H9 (cell line): ENCODE measurements at regions not wholly inside any gene's neighbourhood (a gene's known extent, or its start where the extent isn't known, plus 50 kb on each side); places are given as distances from the start of the nearest gene placed in this dataset.

ENCODE experiments used
- DNase-seq: peaks from one replicate; pipeline ENCODE4 v3.0.0-alpha.2; 2017
- H2AFZ ChIP-seq: one replicate; pipeline ENCODE4 v1.6.1; 2013; ENCODE audit warnings: mild to moderate bottlenecking, low read length, control low read depth, moderate library complexity
- H2AK5ac ChIP-seq: 2 replicates; pipeline ENCODE4 v1.6.1; 2013; ENCODE audit warnings: low read length, control low read depth, mixed read lengths; ENCODE audit not compliant: insufficient read length
- H2BK120ac ChIP-seq: one replicate; pipeline ENCODE4 v1.6.1; 2013; ENCODE audit warnings: low read depth, mild to moderate bottlenecking, low read length, control low read depth, inconsistent platforms; ENCODE audit not compliant: poor library complexity, severe bottlenecking
- H2BK12ac ChIP-seq: 2 replicates; pipeline ENCODE4 v1.6.1; 2013; ENCODE audit warnings: low read length, control low read depth, mixed read lengths, low read depth; ENCODE audit not compliant: insufficient read length
- H2BK15ac ChIP-seq: 2 replicates; pipeline ENCODE4 v1.6.1; 2013; ENCODE audit warnings: low read depth, low read length, control low read depth
- H2BK20ac ChIP-seq: one replicate; pipeline ENCODE4 v1.6.1; 2013; ENCODE audit warnings: low read depth, mild to moderate bottlenecking, low read length, control low read depth, inconsistent platforms; ENCODE audit not compliant: poor library complexity, severe bottlenecking
- H2BK5ac ChIP-seq: 2 replicates; pipeline ENCODE4 v1.6.1; 2013; ENCODE audit warnings: low read length, control low read depth, mixed read lengths; ENCODE audit not compliant: insufficient read length
- H3K14ac ChIP-seq: 2 replicates; pipeline ENCODE4 v1.6.1; 2013; ENCODE audit warnings: low read length, control low read depth; ENCODE audit not compliant: insufficient read depth
- H3K18ac ChIP-seq: 2 replicates; pipeline ENCODE4 v1.6.1; 2013; ENCODE audit warnings: low read depth, mild to moderate bottlenecking, mixed read lengths, low read length, control low read depth; ENCODE audit not compliant: insufficient read length
- H3K23ac ChIP-seq: 2 replicates; pipeline ENCODE4 v1.6.1; 2013; ENCODE audit warnings: low read length, control low read depth, mixed read lengths, low read depth; ENCODE audit not compliant: insufficient read length
- H3K23me2 ChIP-seq: 2 replicates; pipeline ENCODE4 v1.6.1; 2013; ENCODE audit warnings: low read depth, mild to moderate bottlenecking, mixed read lengths, low read length, control low read depth; ENCODE audit not compliant: insufficient read length, poor library complexity, severe bottlenecking
- H3K27ac ChIP-seq: 2 replicates; pipeline ENCODE4 v1.5.1; 2013; ENCODE audit warnings: low read length, control low read depth, mixed read lengths, low read depth; ENCODE audit not compliant: insufficient read length
- H3K27me3 ChIP-seq: 2 replicates; pipeline ENCODE4 v1.6.1; 2013; ENCODE audit warnings: low read length, control low read depth, inconsistent platforms; ENCODE audit not compliant: insufficient read depth
- H3K4ac ChIP-seq: 2 replicates; pipeline ENCODE4 v1.6.1; 2013; ENCODE audit warnings: low read depth, mild to moderate bottlenecking, control low read depth, inconsistent platforms, low read length, moderate library complexity
- H3K4me1 ChIP-seq: 2 replicates; pipeline ENCODE4 v1.6.1; 2013; ENCODE audit warnings: low read length, control low read depth, inconsistent platforms; ENCODE audit not compliant: insufficient read depth
- H3K4me2 ChIP-seq: 2 replicates; pipeline ENCODE4 v1.6.1; 2013; ENCODE audit warnings: low read length, control low read depth, mixed read lengths; ENCODE audit not compliant: insufficient read length, insufficient read depth
- H3K56ac ChIP-seq: 2 replicates; pipeline ENCODE4 v1.6.1; 2013; ENCODE audit warnings: low read depth, mild to moderate bottlenecking, mixed read lengths, low read length, control low read depth; ENCODE audit not compliant: insufficient read length
- H3K79me1 ChIP-seq: 2 replicates; pipeline ENCODE4 v1.6.1; 2013; ENCODE audit warnings: low read depth, mild to moderate bottlenecking, moderate library complexity, low read length, control low read depth, inconsistent platforms; ENCODE audit not compliant: insufficient read depth, poor library complexity, severe bottlenecking
- H3K79me2 ChIP-seq: 2 replicates; pipeline ENCODE4 v1.6.1; 2013; ENCODE audit warnings: low read length, control low read depth, inconsistent platforms; ENCODE audit not compliant: insufficient read depth
- H3K9ac ChIP-seq: 2 replicates; pipeline ENCODE4 v1.6.1; 2013; ENCODE audit warnings: low read length, control low read depth, mixed read lengths; ENCODE audit not compliant: insufficient read length; ENCODE audit errors: extremely low read depth
- H3K9me3 ChIP-seq: one replicate; pipeline ENCODE4 v1.6.1; 2013; ENCODE audit warnings: low read depth, low read length, inconsistent platforms; ENCODE audit not compliant: control insufficient read depth
- H3T11ph ChIP-seq: one replicate; pipeline ENCODE4 v1.6.1; 2013; ENCODE audit warnings: mild to moderate bottlenecking, low read length, control low read depth, inconsistent platforms
- H4K20me1 ChIP-seq: one replicate; pipeline ENCODE4 v1.6.1; 2013; ENCODE audit not compliant: control insufficient read depth, insufficient read length, insufficient read depth
- H4K5ac ChIP-seq: 2 replicates; pipeline ENCODE4 v1.6.1; 2013; ENCODE audit warnings: low read depth, mild to moderate bottlenecking, mixed read lengths, low read length, control low read depth; ENCODE audit not compliant: insufficient read length
- H4K8ac ChIP-seq: replicated peaks from 2 replicates; pipeline ENCODE4 v1.6.1; 2013; ENCODE audit warnings: low read length, control low read depth, mixed read lengths, low read depth; ENCODE audit not compliant: insufficient read length
- H4K91ac ChIP-seq: 2 replicates; pipeline ENCODE4 v1.6.1; 2013; ENCODE audit warnings: low read depth, mild to moderate bottlenecking, moderate library complexity, mixed read lengths, low read length, control low read depth; ENCODE audit not compliant: insufficient read length
- H3K27ac Mint-ChIP-seq, 3 experiments: 2 replicates in 2 of 3; 3 replicates in 1 of 3; pipeline ENCODE4 v1.8.0; 2020 to 2021; ENCODE audit warnings: mixed read lengths in 3 of 3, mild to moderate bottlenecking in 1 of 3, moderate library complexity in 1 of 3
- H3K27me3 Mint-ChIP-seq: 2 replicates; pipeline ENCODE4 v1.8.0; 2021; ENCODE audit warnings: low read depth, mild to moderate bottlenecking, moderate library complexity, mixed read lengths
- H3K36me3 Mint-ChIP-seq, 3 experiments: 2 replicates in 2 of 3; 3 replicates in 1 of 3; pipeline ENCODE4 v1.8.0; 2020 to 2021; ENCODE audit warnings: low read depth in 3 of 3, mixed read lengths in 3 of 3; ENCODE audit not compliant: insufficient read depth in 1 of 3
- H3K4me1 Mint-ChIP-seq, 2 experiments: 2 replicates each; pipeline ENCODE4 v1.8.0; 2020; ENCODE audit warnings: mixed read lengths in 2 of 2
- H3K4me3 Mint-ChIP-seq, 2 experiments: 2 replicates in 1 of 2; 3 replicates in 1 of 2; pipeline ENCODE4 v1.8.0; 2020 to 2021; ENCODE audit warnings: mild to moderate bottlenecking in 2 of 2, mixed read lengths in 2 of 2, moderate library complexity in 1 of 2
- H3K9me3 Mint-ChIP-seq, 2 experiments: 2 replicates in 1 of 2; 3 replicates in 1 of 2; pipeline ENCODE4 v1.8.0; 2020; ENCODE audit warnings: mild to moderate bottlenecking in 2 of 2, mixed read lengths in 2 of 2, moderate library complexity in 1 of 2
- CTCF ChIP-seq: fragments of 200-600 bp; sonication (generic); conservative IDR thresholded peaks from 3 replicates; pipeline ENCODE4 v1.8.0; 2021; ENCODE audit warnings: antibody characterized with exemption, mild to moderate bottlenecking
- WGBS: extraction: QIAGEN DNeasy Blood & Tissue Kit; methylation state at CpG from one replicate; pipeline ENCODE4 v1.1.7; 2013; ENCODE audit warnings: missing lambda C conversion rate, low lambda C conversion rate, mixed read lengths; ENCODE audit not compliant: insufficient read length; ENCODE audit errors: extremely low coverage; 5-methylcytosine and 5-hydroxymethylcytosine counted together

- Mint-ChIP-seq H3K9me3 (no peaks in the 10 kb centered on the region), H3K36me3 (no peaks in the 10 kb centered on the region), H3K4me3 (no peak overlapping the region), H3K27me3 (no peaks in the 10 kb centered on the region; the same call in 1 of the 2 replicates), H3K27ac (no peak overlapping the region), H3K4me1 (no peaks in the 10 kb centered on the region)
- Histone ChIP-seq H2BK20ac (no peak overlapping the region), H3K14ac (no peak overlapping the region), H3K23me2 (no peaks in the 10 kb centered on the region), H3K18ac (no peak overlapping the region), H3K56ac (no peak overlapping the region), H3K4ac (no peak overlapping the region), H3K4me1 (no peaks in the 10 kb centered on the region), H2BK12ac (no peak overlapping the region), H2BK120ac (no peak overlapping the region), H3K27ac (no peak overlapping the region), H4K5ac (no peak overlapping the region), H2AFZ (no peak overlapping the region), H2BK5ac (no peak overlapping the region), H3T11ph (no peak overlapping the region), H3K79me2 (no peaks in the 10 kb centered on the region), H4K91ac (no peak overlapping the region), H3K4me2 (no peak overlapping the region), H2AK5ac (no peak overlapping the region), H4K20me1 (no peaks in the 10 kb centered on the region), H3K9me3 (no peaks in the 10 kb centered on the region), H3K9ac (no peak overlapping the region), H3K79me1 (no peaks in the 10 kb centered on the region), H3K23ac (no peak overlapping the region), H2BK15ac (no peak overlapping the region), H4K8ac (no peak overlapping the region), H3K27me3 (no peaks in the 10 kb centered on the region)
- no CpG with 5 or more reads among the region's 3 CpGs for WGBS
- no peak for TF ChIP-seq CTCF
- DNase-seq = no peak
Observed at GRCh38 chr5:58122848-58123392, 337.0 kb downstream of the PLK2 start.
